Activated T-cell treated with anti-CD3 and anti-CD28 coated beads, Interleukin-2, amount 50 U/mL, for 48 hours (primary cell): ENCODE measurements at regions not wholly inside any gene's neighbourhood (a gene's known extent, or its start where the extent isn't known, plus 50 kb on each side); places are given as distances from the start of the nearest gene placed in this dataset.
"Not testable (repeated sequence)": the region's sequence is repeated elsewhere in the genome, so short reads cannot be mapped to it uniquely, and the experiment has no call there.

ENCODE experiments used
- DNase-seq, 2 experiments: peaks; one replicate each; pipeline ENCODE4 v3.0.0-alpha.2; 2020

- no peak for DNase-seq
These were observed 429.9 kb upstream of the B3GAT1 start for GRCh38 chr11:134841972-134842371.

DNA sequence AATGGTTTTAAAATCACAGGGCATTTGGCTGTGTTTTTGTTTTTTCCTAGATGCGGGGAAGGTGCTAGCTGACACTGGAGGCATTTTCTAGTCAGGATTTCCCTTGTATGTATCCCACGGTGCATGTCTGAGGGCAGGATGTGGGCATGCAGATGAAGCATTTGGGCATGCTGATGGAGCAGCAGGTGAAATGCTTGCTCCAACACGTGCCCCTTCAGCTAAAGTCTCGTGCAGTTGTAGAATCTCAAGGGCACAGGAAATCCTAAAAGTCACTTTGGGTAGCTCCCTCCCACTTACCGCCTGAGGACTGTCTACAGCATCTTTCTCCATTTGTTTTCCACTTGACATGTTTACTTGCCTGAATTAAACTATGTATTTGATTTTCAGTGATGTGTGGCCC lies 429.4 kb upstream of the B3GAT1 start:
- DNase-seq, result no peak

- DNase-seq, result no peak
These were observed 428.9 kb upstream of the B3GAT1 start for GRCh38 chr11:134840945-134841344.

GRCh38 chr11:134840165-134840564 lies 428.1 kb upstream of the B3GAT1 start:
- DNase-seq, result not testable (repeated sequence)

DNA sequence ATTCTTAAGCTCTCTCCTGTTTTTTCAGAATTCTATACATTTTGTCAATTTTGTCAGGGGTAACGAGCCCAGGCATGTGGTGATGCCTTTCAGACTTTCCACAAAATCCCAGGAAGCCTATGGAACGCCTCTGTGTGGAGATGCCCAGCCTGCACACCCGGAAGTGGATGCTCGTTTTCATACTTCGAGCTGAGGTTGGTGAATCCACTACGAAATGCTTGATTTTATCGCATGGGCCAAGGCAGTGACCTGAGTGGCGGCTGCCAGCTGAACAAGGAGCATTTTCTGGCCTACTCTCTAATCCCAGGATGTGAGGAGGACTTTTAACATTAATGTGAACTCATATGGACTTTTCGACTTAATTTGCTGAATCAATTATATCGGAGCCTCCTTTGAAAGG lies 426.7 kb upstream of the B3GAT1 start:
- no peak for DNase-seq

DNA sequence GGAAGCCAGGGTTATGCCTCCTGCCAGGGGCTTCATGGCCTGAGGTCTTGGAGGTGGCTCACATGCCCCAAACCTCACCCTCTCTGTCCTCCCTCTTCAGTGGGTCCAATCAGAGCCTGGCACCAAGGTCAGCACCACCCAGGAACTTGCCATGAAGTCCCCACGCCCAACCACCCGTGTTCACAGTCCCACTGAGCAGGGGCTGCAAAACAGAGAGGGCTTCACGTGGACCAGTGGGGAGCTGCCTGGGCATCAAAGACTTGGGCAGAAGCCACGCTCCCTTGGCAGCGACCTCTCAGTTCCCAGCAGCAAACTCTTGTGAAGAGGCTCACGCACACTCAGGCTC lies 425.8 kb upstream of the B3GAT1 start:
- DNase-seq, result no peak

DNA sequence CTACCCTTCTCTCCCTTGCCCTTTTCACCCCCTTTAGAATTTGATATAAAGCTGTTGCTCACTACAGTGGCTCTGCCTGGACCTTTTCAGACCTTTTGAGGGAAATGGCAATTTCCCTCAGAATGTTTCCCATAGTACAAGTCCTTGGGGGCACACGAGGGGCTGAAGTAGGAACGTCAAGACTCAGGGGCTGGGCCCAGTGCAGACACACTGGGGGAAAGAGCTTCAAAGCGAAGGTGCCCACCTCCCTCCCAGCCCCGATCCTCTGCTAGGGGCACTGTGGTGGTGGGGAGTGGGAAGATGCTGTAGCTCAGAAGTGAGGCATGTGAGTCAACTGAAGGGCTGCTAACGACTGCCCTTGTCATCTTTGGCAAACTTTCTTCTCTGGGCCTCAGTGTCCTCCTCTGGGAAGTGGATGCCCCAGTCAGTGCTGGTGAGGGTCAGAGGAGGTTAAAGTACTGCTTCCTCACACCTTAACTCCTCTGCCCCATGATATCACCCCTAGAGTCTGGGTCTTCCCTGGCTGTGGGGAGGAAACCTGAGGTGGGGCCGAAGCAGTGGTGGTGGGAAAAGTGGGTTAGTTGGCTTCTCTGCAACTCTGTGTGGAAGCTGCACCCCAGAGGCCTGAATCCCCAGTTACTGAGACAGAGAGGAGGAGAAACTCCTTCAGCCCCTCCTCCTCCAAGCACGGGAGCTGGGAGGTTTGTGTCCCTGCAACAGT lies 425.3 kb upstream of the B3GAT1 start:
- DNase-seq, result no peak

- DNase-seq, result no peak
These were observed 424.5 kb upstream of the B3GAT1 start for GRCh38 chr11:134836561-134836960.

DNA sequence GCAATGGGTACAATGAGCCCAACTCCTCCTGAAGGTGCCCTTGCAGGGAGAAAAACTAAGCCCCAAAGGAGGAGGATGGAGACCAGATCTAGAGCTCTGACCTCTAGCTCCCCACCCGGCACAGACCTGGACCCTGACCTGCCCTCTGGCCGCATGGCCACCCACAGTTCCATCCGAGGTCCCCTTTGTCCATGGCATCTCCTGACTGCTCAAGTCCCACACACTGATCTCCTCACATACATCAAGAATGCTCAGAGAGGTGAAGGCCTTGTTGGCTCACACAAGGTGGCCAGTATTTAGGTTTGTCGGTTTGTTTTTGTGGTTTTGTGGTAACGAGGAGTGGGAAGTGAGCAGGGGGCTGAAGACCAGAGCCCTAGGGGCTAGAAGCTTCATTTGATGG lies 423.5 kb upstream of the B3GAT1 start:
- no peak for DNase-seq

DNA sequence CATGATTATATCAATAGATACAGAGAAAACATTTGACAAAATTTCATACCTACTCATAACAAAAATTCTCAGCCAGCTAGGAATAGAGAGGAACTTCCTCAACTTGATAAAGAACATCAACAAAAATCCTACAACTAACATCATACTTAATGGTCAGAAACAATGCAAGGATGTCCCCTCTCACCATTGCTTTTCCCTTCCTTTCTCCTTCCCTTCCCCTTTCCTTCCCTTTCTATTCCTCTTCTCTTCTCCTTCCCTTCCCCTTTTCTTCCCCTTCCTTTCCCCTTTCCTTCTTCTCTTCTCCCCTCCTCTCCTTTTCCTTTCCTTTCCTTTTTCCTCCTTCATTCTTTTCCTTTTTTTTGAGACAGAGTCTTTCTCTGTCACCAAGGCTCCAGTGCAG lies 418.3 kb upstream of the B3GAT1 start:
- no peak for DNase-seq

- DNase-seq, result no peak
These were observed 411.9 kb upstream of the B3GAT1 start for GRCh38 chr11:134823970-134824369.

DNA sequence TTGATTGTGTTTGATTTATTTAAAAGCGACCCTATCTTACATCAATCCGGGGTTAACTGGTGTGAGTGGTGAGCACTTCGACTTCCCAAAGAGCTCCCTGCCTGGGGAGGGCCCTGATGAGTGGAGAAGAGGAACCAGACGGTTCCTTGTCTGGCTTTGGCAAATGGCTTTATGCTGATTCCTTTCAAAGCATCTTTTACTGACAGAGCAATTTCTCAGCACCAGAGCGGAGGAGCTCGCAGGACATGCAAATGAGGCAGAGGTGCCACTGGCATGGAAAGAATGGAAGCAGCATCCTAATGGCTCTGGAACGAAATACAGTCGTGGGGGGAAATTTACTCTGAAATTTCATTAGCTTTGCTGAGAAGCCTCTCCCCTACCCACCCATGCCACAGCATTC lies 410.9 kb upstream of the B3GAT1 start:
- DNase-seq, result no peak

- DNase-seq, result no peak
These were observed 409.4 kb upstream of the B3GAT1 start for GRCh38 chr11:134821422-134821821.

DNA sequence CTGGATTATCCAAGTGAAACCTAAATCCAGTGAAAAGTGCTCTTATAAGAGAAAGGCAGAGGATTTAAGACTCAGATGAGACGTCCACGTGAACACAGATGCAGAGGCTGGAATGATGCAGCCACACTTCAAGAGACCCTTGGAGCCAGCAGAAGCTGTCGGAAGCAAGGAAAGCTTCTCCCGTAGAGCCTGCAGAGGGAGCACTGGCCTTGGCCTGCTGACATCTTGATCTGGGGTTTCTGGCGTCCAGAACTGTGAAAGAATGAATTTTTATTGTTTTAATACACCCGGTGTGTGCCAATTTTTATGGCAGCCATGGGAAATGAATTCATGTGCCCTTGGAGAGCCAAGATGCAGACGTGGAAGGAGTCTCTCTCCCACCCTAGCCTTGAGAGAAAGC lies 407.0 kb upstream of the B3GAT1 start:
- DNase-seq, result no peak

- DNase-seq, result no peak
These were observed 406.5 kb upstream of the B3GAT1 start for GRCh38 chr11:134818516-134818915.

DNA sequence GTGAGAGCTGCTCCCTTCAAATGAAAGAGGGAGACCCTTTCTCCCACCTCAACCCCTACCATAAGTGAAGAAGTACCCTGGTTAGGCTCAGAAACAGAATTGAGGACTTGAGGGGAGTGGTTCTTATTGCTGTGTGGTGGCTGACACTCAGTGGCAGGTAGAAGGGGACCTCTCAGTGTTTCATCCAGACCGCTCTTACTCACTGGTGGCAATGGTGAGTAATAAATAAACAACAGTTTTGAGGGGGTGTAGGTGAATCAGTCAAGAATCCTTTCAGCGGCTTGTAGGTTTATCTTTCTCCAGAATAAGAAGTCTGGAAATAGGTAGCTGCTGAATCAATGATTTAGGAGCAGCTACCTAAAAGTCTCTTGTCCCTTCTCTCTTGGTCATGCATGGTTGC lies 403.4 kb upstream of the B3GAT1 start:
- no peak for DNase-seq

GRCh38 chr11:134807997-134808396 lies 396.0 kb upstream of the B3GAT1 start:
- DNase-seq, result no peak

DNA sequence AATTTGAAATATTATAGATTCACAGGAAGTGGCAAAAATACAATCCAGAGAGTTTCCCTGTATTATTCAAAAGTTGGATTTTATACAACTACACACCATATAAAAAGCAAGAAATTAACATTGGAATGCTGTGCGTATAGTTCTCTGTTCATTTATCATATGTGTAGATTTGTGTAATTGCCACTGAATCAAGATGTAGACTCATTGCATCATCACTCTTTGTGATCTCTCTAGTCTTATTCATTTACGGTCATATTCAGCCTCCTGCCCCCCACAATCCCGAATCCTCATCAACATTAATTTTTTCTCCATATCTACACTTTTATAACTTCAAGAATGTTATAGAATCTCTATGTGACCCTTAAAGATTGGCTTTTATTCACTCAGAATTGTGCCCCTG lies 390.6 kb upstream of the B3GAT1 start:
- DNase-seq, result no peak

DNA sequence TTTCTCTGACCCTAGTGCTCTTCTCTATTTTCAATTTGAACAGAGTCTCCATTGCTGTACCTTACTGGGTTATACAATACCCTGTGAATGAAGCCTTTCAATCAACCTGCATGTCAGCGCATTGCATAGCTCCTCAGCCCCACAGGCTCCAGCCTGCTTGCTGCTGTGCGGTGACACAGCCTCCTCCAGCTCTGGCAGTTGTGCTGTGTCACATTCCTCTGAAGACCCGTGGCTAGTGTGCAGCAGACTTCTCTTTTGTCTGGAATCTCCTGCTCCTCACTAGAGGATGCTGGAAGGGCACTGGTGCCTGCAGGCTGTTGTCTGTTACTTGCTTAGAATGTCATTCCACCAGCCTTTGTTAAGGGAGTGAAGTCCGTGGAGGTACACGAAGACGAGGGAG lies 390.1 kb upstream of the B3GAT1 start:
- no peak for DNase-seq

- DNase-seq, result no peak
These were observed 389.5 kb upstream of the B3GAT1 start for GRCh38 chr11:134801570-134801969.

DNA sequence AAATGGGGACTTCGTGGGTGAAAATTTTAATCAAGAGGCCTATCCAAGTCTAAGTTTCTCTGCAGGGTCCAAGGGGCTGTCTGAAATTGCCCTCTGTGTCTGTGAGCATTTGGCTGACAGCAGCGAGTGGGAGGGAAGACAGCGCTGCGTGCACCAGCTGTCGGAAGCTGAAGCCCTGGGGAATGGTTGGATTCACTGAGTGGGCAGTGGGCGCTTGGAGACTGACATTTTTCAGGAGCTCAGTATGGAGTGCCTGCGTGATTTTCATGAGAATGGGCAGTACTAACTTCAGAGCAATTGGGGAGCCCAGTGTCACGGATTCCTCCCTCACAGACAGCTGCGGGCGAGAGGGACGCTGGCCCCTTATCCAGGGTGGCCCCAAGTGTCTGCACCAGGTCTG lies 388.8 kb upstream of the B3GAT1 start:
- no peak for DNase-seq

DNA sequence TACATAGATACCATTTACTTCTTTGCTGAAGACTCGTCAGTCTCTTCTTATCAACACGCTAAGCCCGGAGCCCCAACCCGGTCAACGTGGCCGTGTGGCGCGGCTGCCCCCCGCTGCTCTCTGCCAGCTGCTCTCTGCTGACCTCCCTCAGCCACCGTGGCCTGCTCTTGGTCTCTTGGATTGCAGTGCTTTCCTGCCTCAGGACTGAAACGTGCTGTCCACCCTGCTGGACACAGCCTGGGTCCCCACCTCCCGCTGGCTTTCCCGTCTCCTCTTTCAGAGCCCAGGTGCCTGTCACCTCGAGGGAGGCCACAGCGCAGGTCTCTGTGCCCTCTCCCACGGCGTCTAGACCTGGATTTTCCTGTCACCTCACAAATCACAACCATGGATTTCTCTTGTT lies 388.1 kb upstream of the B3GAT1 start:
- no peak for DNase-seq

GRCh38 chr11:134799386-134799785 lies 387.3 kb upstream of the B3GAT1 start:
- no peak for DNase-seq

DNA sequence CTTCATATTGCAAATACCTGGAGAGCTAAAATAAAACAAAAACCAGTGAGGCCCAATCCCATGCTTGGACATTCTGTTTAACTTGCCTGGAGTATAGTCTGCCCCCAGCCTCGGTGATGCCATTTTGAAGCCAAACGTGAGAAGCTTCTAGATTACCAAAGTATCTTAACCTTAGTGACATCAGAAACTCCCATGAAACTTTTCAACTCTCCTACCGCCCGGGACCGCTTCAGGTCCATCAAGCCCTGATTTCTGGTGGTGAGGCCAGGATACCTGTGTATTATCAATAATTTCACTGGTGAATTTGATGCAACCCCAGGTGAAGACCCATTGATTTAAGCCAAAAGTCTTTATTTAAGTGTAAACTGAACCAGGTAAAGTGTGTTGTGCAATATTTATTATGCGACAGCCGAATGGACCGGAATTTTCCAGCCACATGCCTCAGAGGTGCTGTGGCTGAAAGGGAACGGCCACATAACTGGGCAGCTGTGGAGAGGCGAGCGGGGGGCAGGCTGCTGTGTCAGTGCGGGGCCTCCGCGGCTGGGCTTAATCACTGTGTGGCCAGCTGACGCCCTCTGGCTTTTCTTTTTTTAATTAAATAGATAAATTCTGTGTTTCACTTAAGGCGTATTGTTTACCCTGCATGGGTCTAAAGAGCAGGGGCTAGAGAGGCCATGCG lies 385.5 kb upstream of the B3GAT1 start:
- no peak for DNase-seq

- no peak for DNase-seq
These were observed 383.0 kb upstream of the B3GAT1 start for GRCh38 chr11:134795017-134795416.
